ENCODE measurements at regions not wholly inside any gene's neighbourhood (a gene's known extent, or its start where the extent isn't known, plus 50 kb on each side); places are given as distances from the start of the nearest gene placed in this dataset.
A peak's percentile ranks its signal among the peaks of the same experiment; 100 is the strongest.
"Not testable (repeated sequence)": the region's sequence is repeated elsewhere in the genome, so short reads cannot be mapped to it uniquely, and the experiment has no call there.

DNA sequence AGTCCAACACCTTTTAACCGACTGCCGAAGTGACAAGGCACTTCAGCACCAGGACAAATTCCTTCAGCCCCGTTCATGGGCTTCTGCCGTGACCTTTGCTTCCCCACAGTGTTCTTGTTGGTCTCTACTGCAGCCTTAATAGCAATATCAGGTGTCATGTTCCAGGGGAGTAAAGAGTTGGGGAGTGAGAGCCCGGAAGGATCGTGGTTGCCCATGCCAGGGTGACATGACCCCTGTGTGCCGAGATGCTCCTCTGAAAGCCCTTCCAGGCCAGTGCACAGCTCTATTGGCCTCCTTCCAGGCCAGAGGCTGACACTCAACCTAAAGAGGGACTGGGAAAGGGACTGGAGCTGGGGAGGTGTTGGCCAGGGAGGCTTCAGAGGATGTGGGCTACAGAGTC, 279.2 kb downstream of the CYRIA start:
- H3K4me3 ChIP-seq (ENCODE audit: low read depth, low read length): no peak overlapping the region
- H3K9me3 ChIP-seq (ENCODE audit: control insufficient read depth, insufficient read depth, low read length): no peaks in the 10 kb centered on the region
- peaks cover 4% of the 10 kb centered on the region for H3K4me1 ChIP-seq (ENCODE audit: control insufficient read depth, insufficient read depth, low read length)
- WGBS (ENCODE audit: insufficient coverage): 69% methylated on average over 5 of the region's 7 CpGs
- no peaks in the 10 kb centered on the region for H3K36me3 ChIP-seq (ENCODE audit: control insufficient read depth, insufficient read depth, low read length)
- no peaks in the 10 kb centered on the region for H3K27me3 ChIP-seq (ENCODE audit: control insufficient read depth, insufficient read depth, low read length)
- no peak for DNase-seq (ENCODE audit: low read depth in 4 of 6, low spot score in 6 of 6)
- H3K27ac ChIP-seq (ENCODE audit: low read depth, low read length): no peak overlapping the region

- H3K27me3 ChIP-seq (ENCODE audit: control insufficient read depth, insufficient read depth, low read length): no peaks in the 10 kb centered on the region
- no peaks in the 10 kb centered on the region for H3K36me3 ChIP-seq (ENCODE audit: control insufficient read depth, insufficient read depth, low read length)
- no peak overlapping the region for H3K4me3 ChIP-seq (ENCODE audit: low read depth, low read length)
- 100% methylated on average over 1 of the region's 2 CpGs for WGBS (ENCODE audit: insufficient coverage)
- H3K9me3 ChIP-seq (ENCODE audit: control insufficient read depth, insufficient read depth, low read length): no peaks in the 10 kb centered on the region
- no peak overlapping the region for H3K27ac ChIP-seq (ENCODE audit: low read depth, low read length)
- H3K4me1 ChIP-seq (ENCODE audit: control insufficient read depth, insufficient read depth, low read length): peaks cover 4% of the 10 kb centered on the region
- peak in 2 of 6 donors; percentile 26 to 33 for DNase-seq (ENCODE audit: low read depth in 4 of 6, low spot score in 6 of 6)
These were observed 279.6 kb downstream of the CYRIA start for GRCh38 chr2:16386031-16386430.

GRCh38 chr2:16385341-16385740, 280.3 kb downstream of the CYRIA start:
- Histone ChIP-seq H3K4me3 (ENCODE audit: low read depth, low read length) (no peak overlapping the region), H3K4me1 (ENCODE audit: control insufficient read depth, insufficient read depth, low read length) (peaks cover 4% of the 10 kb centered on the region), H3K27me3 (ENCODE audit: control insufficient read depth, insufficient read depth, low read length) (no peaks in the 10 kb centered on the region), H3K36me3 (ENCODE audit: control insufficient read depth, insufficient read depth, low read length) (no peaks in the 10 kb centered on the region), H3K9me3 (ENCODE audit: control insufficient read depth, insufficient read depth, low read length) (no peaks in the 10 kb centered on the region), H3K27ac (ENCODE audit: low read depth, low read length) (no peak overlapping the region)
- DNase-seq (ENCODE audit: low read depth in 4 of 6, low spot score in 6 of 6): no peak
- WGBS (ENCODE audit: insufficient coverage): no CpG with 5 or more reads among the region's 3 CpGs

- no peaks in the 10 kb centered on the region for H3K27me3 ChIP-seq (ENCODE audit: control insufficient read depth, insufficient read depth, low read length)
- WGBS (ENCODE audit: insufficient coverage): no CpG with 5 or more reads among the region's 1 CpG
- H3K9me3 ChIP-seq (ENCODE audit: control insufficient read depth, insufficient read depth, low read length): no peaks in the 10 kb centered on the region
- DNase-seq (ENCODE audit: low read depth in 4 of 6, low spot score in 6 of 6): no peak
- H3K36me3 ChIP-seq (ENCODE audit: control insufficient read depth, insufficient read depth, low read length): no peaks in the 10 kb centered on the region
- H3K4me3 ChIP-seq (ENCODE audit: low read depth, low read length): no peak overlapping the region
- H3K4me1 ChIP-seq (ENCODE audit: control insufficient read depth, insufficient read depth, low read length): peaks cover 4% of the 10 kb centered on the region
- H3K27ac ChIP-seq (ENCODE audit: low read depth, low read length): no peak overlapping the region
These were observed 282.2 kb downstream of the CYRIA start for GRCh38 chr2:16383411-16383810.

DNA sequence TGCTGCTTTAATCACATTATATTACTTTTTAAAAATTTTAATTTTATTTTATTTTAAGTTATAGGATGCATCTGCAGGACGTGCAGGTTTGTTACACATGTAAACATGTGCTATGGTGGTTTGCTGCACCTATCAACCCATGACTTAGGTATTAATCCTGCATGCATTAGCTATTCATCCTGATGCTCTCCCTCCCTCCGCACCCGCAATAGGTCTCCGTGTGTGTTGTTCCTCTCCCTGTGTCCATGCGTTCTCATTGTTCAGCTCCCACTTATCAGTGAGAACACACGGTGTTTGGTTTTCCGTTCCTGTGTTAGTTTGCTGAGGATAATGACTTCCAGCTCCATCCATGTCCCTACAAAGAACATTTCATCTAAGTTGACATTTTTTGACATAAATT, 283.2 kb downstream of the CYRIA start:
- H3K4me1 ChIP-seq (ENCODE audit: control insufficient read depth, insufficient read depth, low read length): peaks cover 4% of the 10 kb centered on the region
- H3K36me3 ChIP-seq (ENCODE audit: control insufficient read depth, insufficient read depth, low read length): no peaks in the 10 kb centered on the region
- H3K27me3 ChIP-seq (ENCODE audit: control insufficient read depth, insufficient read depth, low read length): no peaks in the 10 kb centered on the region
- no peak for DNase-seq (ENCODE audit: low read depth in 4 of 6, low spot score in 6 of 6)
- WGBS (ENCODE audit: insufficient coverage): 63% methylated on average over 3 of the region's 7 CpGs
- no peaks in the 10 kb centered on the region for H3K9me3 ChIP-seq (ENCODE audit: control insufficient read depth, insufficient read depth, low read length)
- no peak overlapping the region for H3K27ac ChIP-seq (ENCODE audit: low read depth, low read length)
- H3K4me3 ChIP-seq (ENCODE audit: low read depth, low read length): no peak overlapping the region

DNA sequence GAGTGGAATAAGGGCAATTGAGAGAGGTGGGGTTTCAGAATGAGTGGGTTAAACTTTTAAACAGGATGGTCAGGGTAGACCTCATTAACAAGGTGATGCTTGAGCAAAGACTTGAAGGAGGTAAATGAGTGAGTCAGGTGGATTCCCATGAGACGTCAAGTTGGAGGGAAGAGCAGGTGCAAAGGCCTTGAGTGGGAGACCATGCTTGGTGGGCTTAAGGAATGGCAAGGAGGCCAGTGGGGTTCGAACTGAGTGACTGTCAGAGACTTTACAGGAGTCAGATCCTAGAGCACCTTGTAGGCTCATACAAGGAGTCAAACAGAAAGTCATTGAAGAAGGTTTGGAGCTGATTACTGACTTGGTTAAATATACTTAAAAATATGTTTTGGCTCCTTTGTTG, 284.1 kb downstream of the CYRIA start:
- no peaks in the 10 kb centered on the region for H3K36me3 ChIP-seq (ENCODE audit: control insufficient read depth, insufficient read depth, low read length)
- no peak overlapping the region for H3K27ac ChIP-seq (ENCODE audit: low read depth, low read length)
- H3K4me1 ChIP-seq (ENCODE audit: control insufficient read depth, insufficient read depth, low read length): peaks cover 4% of the 10 kb centered on the region
- H3K4me3 ChIP-seq (ENCODE audit: low read depth, low read length): no peak overlapping the region
- no peaks in the 10 kb centered on the region for H3K9me3 ChIP-seq (ENCODE audit: control insufficient read depth, insufficient read depth, low read length)
- H3K27me3 ChIP-seq (ENCODE audit: control insufficient read depth, insufficient read depth, low read length): no peaks in the 10 kb centered on the region
- 100% methylated on average over 2 of the region's 2 CpGs for WGBS (ENCODE audit: insufficient coverage)
- no peak for DNase-seq (ENCODE audit: low read depth in 4 of 6, low spot score in 6 of 6)

GRCh38 chr2:16379901-16380300, 285.7 kb downstream of the CYRIA start:
- not testable (repeated sequence) for DNase-seq (ENCODE audit: low read depth in 4 of 6, low spot score in 6 of 6)

DNA sequence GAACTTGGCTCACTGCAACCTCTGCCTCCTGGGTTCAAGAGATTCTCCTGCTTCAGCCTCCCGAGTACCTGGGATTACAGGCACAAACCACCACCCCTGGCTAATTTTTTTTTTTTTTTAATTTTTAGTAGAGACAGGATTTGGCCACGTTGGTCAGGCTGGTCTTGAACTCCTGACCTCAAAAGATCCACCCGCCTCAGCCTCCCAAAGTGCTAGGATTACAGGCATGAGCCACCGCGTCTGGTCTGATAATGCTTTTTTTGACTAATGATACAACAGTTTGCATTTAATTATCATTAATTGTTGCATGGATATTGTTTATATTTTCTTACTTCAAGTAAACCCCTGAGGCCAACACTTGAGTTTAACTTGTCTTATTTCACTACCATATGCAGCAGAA, 286.6 kb downstream of the CYRIA start:
- DNase-seq (ENCODE audit: low read depth in 4 of 6, low spot score in 6 of 6): not testable (repeated sequence)
- WGBS (ENCODE audit: insufficient coverage): no CpG with 5 or more reads among the region's 5 CpGs

More at GRCh38 chr2:16379901-16380300, 285.7 kb downstream of the CYRIA start:
- not testable (repeated sequence) for H3K9me3 ChIP-seq (ENCODE audit: control insufficient read depth, insufficient read depth, low read length); H3K27ac ChIP-seq (ENCODE audit: low read depth, low read length); H3K27me3 ChIP-seq (ENCODE audit: control insufficient read depth, insufficient read depth, low read length); H3K4me1 ChIP-seq (ENCODE audit: control insufficient read depth, insufficient read depth, low read length); H3K36me3 ChIP-seq (ENCODE audit: control insufficient read depth, insufficient read depth, low read length); H3K4me3 ChIP-seq (ENCODE audit: low read depth, low read length)
- 80% methylated on average over 1 of the region's 5 CpGs for WGBS (ENCODE audit: insufficient coverage)

DNA sequence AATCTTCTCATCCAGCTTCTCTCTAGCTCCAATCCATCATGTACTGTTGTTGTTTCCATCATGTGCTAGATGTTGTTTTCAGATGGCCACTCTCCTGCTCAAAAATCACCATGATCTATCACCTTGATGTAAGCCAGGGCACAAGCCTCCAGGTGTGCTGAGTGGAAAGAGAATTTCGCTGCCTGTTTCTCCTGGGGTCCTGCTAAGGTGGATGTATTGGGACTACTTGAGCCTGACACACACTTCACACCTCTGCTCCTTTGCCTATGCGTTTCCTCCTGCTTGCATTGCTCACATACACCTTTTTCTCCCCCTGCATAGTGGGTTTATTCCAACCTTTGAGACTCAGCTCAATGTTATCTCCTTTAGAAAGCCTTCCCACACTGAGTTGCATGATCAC, 287.6 kb downstream of the CYRIA start:
- DNase-seq (ENCODE audit: low read depth in 4 of 6, low spot score in 6 of 6): no peak

More for the DNA sequence above, 286.6 kb downstream of the CYRIA start:
- not testable (repeated sequence) for H3K4me3 ChIP-seq (ENCODE audit: low read depth, low read length); H3K36me3 ChIP-seq (ENCODE audit: control insufficient read depth, insufficient read depth, low read length); H3K27me3 ChIP-seq (ENCODE audit: control insufficient read depth, insufficient read depth, low read length); H3K27ac ChIP-seq (ENCODE audit: low read depth, low read length); H3K4me1 ChIP-seq (ENCODE audit: control insufficient read depth, insufficient read depth, low read length); H3K9me3 ChIP-seq (ENCODE audit: control insufficient read depth, insufficient read depth, low read length)

GRCh38 chr2:16375981-16376380, 289.7 kb downstream of the CYRIA start:
- H3K27ac ChIP-seq (ENCODE audit: low read depth, low read length): no peak overlapping the region
- no peaks in the 10 kb centered on the region for H3K27me3 ChIP-seq (ENCODE audit: control insufficient read depth, insufficient read depth, low read length)
- no peaks in the 10 kb centered on the region for H3K36me3 ChIP-seq (ENCODE audit: control insufficient read depth, insufficient read depth, low read length)
- no peak for DNase-seq (ENCODE audit: low read depth in 4 of 6, low spot score in 6 of 6)
- no peak overlapping the region for H3K4me3 ChIP-seq (ENCODE audit: low read depth, low read length)
- no peaks in the 10 kb centered on the region for H3K4me1 ChIP-seq (ENCODE audit: control insufficient read depth, insufficient read depth, low read length)
- no CpG with 5 or more reads among the region's 4 CpGs for WGBS (ENCODE audit: insufficient coverage)
- H3K9me3 ChIP-seq (ENCODE audit: control insufficient read depth, insufficient read depth, low read length): peaks cover 2% of the 10 kb centered on the region

More for the DNA sequence above, 287.6 kb downstream of the CYRIA start:
- H3K27ac ChIP-seq (ENCODE audit: low read depth, low read length): no peak overlapping the region
- H3K4me3 ChIP-seq (ENCODE audit: low read depth, low read length): no peak overlapping the region
- WGBS (ENCODE audit: insufficient coverage): 88% methylated on average over 1 of the region's 2 CpGs
- H3K4me1 ChIP-seq (ENCODE audit: control insufficient read depth, insufficient read depth, low read length): no peaks in the 10 kb centered on the region
- no peaks in the 10 kb centered on the region for H3K27me3 ChIP-seq (ENCODE audit: control insufficient read depth, insufficient read depth, low read length)
- H3K9me3 ChIP-seq (ENCODE audit: control insufficient read depth, insufficient read depth, low read length): no peaks in the 10 kb centered on the region
- H3K36me3 ChIP-seq (ENCODE audit: control insufficient read depth, insufficient read depth, low read length): no peaks in the 10 kb centered on the region

Data from spinal cord (tissue), 9 donors.